Kasumi-1 (cell line): ENCODE measurements at regions not wholly inside any gene's neighbourhood (a gene's known extent, or its start where the extent isn't known, plus 50 kb on each side); places are given as distances from the start of the nearest gene placed in this dataset.
A peak's percentile ranks its signal among the peaks of the same experiment; 100 is the strongest.
"Not testable (repeated sequence)": the region's sequence is repeated elsewhere in the genome, so short reads cannot be mapped to it uniquely, and the experiment has no call there.

ENCODE experiments used
- DNase-seq, 2 experiments: peaks; one replicate each; lab custom pipeline; 2025; lab: John Stamatoyannopoulos, UW

DNA sequence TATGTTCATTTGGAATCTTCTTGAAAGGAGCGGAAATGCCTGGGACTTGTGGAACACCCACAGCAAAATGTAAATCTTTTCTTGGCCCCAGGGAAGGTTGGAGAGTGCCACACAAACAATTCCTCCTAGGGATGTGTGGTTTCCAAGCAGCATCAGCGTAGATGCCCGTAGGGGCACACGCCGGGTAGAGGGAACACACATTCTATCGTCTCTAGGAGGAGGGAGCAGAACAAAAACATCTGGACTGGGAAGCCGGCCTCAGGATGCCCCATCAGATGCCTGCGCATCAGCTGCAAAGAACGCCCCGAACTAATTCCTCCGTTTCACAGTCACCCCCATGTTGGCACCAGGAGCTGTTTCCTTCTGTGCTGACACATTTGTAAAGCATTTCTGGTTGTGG is 357.9 kb upstream of the ZFHX3 start:
- DNase-seq, result no peak

DNA sequence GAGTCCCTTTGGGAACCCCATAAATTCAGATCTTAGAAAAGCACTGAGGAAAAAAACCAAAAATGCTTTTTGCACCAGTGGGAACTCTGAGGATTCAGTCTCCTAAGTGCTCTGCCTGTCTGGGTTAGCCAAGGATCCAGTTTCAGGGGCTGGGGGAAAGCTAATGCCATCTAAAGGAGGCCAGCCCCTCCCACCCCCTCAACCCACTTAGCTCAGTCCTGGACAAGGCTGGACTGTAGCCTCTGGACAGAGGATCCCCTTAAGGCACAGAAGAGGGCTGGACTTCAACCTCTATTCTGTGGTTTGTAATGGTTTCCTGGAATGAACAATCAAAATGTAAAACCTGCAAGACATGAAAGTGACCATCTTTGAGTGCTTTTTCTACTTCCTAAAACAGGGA is 356.1 kb upstream of the ZFHX3 start:
- no peak for DNase-seq

DNA sequence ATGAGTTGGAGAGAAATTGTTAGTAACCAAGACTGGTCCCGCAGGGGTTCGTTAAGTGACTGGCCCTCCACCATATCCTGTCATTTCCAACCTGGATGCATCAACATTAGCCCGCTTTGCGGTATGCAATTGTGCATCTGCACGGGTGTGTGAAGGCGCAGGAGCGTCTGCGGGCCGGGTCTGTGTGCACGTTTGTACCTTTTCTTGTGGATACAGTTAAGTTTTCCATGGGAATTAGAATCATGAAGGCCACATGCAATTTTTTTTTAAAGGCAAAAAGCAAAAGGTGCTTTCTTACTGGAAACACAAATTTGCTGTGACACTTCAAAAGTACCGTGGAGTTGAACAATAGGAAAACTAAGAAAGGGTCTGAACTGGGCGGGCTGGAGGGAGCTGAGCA is 355.4 kb upstream of the ZFHX3 start:
- DNase-seq, result no peak

GRCh38 chr16:73400951-73401350 is 353.0 kb upstream of the ZFHX3 start:
- DNase-seq, result no peak

- no peak for DNase-seq
These were observed 352.1 kb upstream of the ZFHX3 start for GRCh38 chr16:73399997-73400396.

- DNase-seq, result no peak
These were observed 351.6 kb upstream of the ZFHX3 start for GRCh38 chr16:73399486-73399885.

GRCh38 chr16:73398604-73399003 is 350.7 kb upstream of the ZFHX3 start:
- not testable (repeated sequence) for DNase-seq

DNA sequence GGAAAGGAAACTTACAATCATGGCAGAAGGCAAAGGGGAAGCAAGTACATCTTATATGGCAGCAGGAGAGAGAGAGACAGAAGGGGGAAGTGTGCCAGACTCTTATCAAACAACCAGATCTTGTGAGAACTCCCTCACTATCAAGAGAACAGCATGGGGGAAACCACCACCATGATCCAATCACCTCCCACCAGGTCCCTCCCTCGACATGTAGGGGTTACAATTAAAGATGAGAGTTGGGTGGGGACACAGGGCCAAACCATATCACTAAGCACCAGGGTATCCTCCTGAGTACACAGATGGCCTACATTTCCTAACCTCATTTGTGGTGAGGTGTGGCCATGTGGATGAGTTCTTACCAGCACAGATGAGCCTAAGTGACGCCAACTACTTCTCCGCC is 348.6 kb upstream of the ZFHX3 start:
- DNase-seq, result peak; percentile 25 to 32

DNA sequence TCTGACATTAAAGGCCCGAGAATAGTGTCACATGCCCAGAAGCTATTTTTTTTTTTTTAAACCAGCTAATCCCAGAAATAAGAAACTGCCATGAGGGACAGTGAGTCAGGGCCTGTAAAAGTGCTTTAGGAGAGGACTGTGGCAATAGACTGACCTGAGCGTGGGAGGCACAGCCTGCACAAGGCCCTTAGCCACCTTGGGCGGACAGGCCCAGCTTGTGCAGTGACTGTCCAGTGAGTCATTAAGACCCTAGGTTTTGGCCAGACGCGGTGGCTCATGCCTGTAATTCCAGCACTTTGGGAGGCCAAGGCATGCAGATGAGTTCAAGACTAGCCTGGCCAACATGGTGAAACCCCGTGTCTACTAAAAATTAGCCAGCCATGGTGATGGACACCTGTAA is 343.0 kb upstream of the ZFHX3 start:
- no peak for DNase-seq

DNA sequence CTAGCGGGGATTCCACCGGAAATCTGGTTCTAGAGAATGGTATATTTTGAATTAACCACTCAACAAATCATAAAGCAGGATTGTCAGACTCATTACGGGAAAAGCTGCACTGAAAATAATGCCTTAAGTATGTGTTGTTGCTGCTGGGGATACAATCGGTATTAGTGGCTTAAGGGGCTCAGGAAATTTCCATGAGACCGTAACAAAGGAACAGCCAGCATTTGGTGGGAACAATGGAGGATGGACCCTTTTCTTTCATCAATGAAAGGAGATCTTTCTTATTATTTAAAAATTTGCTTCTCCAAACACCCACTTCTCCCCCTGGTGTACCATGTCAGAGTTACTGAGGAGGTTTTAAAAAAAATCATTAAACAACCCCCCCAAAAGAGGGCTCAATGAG is 342.6 kb upstream of the ZFHX3 start:
- no peak for DNase-seq

- no peak for DNase-seq
These were observed 341.2 kb upstream of the ZFHX3 start for GRCh38 chr16:73389085-73389484.

- no peak for DNase-seq
These were observed 340.1 kb upstream of the ZFHX3 start for GRCh38 chr16:73387979-73388378.

GRCh38 chr16:73385696-73386095 is 337.8 kb upstream of the ZFHX3 start:
- DNase-seq, result no peak

DNA sequence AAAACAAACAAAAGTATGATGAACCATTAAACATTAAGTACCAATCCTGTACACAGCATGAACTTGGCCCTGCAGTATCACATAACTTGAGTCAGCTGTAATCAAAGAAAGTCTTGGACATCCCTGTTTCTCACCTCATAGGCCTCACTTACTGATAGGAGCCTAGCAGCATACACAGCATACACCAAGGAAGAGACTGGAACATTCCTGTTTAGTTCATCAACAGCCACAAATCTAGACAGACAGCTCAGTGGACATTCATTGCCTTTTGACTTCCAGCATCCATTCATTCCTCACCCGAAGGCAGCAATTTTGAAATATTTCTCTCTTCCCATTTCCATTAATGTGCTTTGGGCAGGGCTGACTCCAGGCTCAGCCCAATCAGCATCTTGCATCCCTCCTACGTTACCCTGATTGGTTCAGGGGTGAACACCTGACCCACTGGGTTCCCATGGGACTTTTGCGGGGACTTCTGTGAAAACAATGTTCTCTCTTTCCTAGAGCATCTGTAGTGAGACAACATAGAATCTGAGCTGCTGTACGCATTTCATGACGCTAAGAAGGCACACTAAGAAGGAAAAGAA is 336.7 kb upstream of the ZFHX3 start:
- no peak for DNase-seq

- DNase-seq, result no peak
These were observed 336.0 kb upstream of the ZFHX3 start for GRCh38 chr16:73383988-73384365.

DNA sequence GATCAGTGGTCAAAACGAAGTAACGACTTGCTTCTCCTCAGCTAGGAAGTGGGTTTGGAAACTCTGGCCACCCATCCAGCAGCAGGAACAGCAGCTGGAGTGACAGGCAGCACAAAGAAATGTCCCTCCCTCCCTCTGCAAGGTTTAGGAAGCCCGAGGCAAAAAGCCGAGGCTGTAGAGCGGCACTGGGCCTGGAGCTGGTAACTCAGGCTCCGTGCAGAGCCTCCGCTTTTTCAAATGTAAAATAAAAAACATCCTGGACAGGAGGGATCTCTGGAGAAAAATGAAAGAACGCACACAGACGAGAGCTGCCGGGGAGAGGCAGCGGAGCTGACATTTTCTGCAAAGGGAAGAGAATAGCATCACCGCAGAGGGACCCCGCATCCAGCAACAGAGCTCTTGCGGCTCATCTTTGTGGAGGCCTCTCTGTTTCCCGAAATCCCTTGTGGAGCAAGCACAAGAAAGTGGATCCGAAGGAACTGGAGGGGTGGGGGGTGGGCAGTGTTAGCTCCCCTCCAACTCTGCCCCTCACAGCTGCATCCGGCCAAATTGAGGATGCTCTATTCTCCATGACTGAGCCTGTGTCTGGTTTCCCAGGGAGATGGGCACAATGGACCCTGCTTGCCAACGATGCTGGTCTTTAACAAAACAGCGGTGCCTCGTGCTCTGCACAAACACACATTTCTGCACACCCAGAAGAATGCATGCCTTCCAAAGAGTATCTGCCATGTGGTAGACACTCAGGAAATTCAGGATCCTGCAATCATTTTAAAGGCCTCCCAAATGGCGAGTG is 335.5 kb upstream of the ZFHX3 start:
- no peak for DNase-seq

- no peak for DNase-seq
These were observed 330.5 kb upstream of the ZFHX3 start for GRCh38 chr16:73378471-73378870.

- no peak for DNase-seq
These were observed 323.8 kb upstream of the ZFHX3 start for GRCh38 chr16:73371584-73372319.

DNA sequence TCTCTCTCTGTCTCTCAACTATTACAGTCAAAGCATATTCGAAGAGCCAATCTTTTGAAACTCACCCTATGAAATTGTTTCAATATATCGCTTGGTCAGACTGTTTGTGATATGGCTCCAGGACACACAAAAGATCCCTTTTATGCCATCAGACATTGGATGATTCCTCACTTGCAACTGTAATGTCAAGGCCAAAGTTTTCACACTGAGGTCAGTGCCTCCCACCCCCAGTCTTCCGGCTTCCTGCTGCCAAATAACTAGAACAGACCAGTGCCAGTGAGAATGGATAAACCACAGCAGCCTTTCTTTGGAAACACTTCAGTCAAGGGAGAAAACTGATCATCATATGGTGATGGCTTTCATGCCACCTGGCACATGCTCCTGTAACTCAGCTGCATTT is 321.9 kb upstream of the ZFHX3 start:
- no peak for DNase-seq

DNA sequence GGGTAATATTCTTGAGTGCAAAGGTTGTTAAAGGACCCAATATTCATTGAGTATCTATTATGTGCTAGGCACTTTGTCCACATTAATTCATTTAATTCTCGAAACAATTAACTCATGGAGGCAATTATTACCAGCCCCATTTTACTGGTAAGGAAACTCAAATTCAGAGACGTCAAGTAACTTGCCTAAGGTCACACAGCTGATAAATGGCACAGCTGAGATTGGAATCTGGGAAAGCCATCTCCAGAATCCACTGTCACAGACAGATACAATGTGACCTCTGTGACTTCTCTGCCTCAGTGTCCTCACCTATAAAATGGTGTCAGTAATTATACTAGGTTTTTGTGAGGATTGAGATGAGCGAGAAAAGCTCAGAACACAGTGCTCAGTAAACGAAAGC is 320.8 kb upstream of the ZFHX3 start:
- no peak for DNase-seq

- no peak for DNase-seq
These were observed 317.2 kb upstream of the ZFHX3 start for GRCh38 chr16:73365016-73365551.

- DNase-seq, result no peak
These were observed 316.5 kb upstream of the ZFHX3 start for GRCh38 chr16:73364413-73364812.

DNA sequence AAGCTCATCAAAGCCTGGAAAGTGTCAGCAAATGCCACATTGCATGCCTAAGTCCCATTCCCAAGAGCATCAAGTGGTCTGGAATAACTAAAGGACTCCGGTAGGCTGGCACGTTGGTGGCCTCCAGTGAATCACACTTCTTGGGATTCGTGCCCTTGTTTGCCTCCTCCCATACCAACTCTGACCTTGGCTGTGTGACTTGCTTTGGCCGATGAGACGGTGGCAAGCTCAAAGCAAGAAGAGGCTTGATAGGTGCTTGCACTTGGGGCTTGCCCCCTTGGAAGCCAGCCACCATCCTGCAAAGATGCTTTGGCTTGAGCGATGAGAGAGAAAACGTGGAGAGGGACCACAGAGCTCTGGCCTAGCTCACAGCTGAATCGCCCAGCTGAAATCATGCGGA is 313.1 kb upstream of the ZFHX3 start:
- DNase-seq, result no peak
